ENCODE measurements at regions not wholly inside any gene's neighbourhood (a gene's known extent, or its start where the extent isn't known, plus 50 kb on each side); places are given as distances from the start of the nearest gene placed in this dataset.

GRCh38 chr2:75274936-75275335 is 75.6 kb upstream of the TACR1 start:
- no peak for TF ChIP-seq POLR2AphosphoS5 (IDR thresholded peaks at IDR 0.05)
- TF ChIP-seq CTCF (IDR thresholded peaks at IDR 0.05): no peak

Measured in stomach (tissue), 4 donors.